Trophoblast cell (in vitro differentiated cells and primary cell): ENCODE measurements at regions not wholly inside any gene's neighbourhood (a gene's known extent, or its start where the extent isn't known, plus 50 kb on each side); places are given as distances from the start of the nearest gene placed in this dataset.

ENCODE experiments used
- DNase-seq, 2 donors: peaks; one replicate each; pipeline ENCODE4 v3.0.0-alpha.2; 2016
- H2AFZ ChIP-seq: 2 replicates; pipeline ENCODE4 v1.6.1; 2013; ENCODE audit warnings: low read length, moderate library complexity, mild to moderate bottlenecking; ENCODE audit not compliant: insufficient read depth, poor library complexity
- H2AK5ac ChIP-seq: 2 replicates; pipeline ENCODE4 v1.6.1; 2013; ENCODE audit warnings: mild to moderate bottlenecking, low read length
- H2BK120ac ChIP-seq: 2 replicates; pipeline ENCODE4 v1.6.1; 2013; ENCODE audit warnings: low read length, mild to moderate bottlenecking, moderate library complexity; ENCODE audit not compliant: insufficient read depth, poor library complexity
- H2BK12ac ChIP-seq: 2 replicates; pipeline ENCODE4 v1.6.1; 2013; ENCODE audit warnings: mild to moderate bottlenecking, low read length, moderate library complexity
- H2BK5ac ChIP-seq: 2 replicates; pipeline ENCODE4 v1.6.1; 2013; ENCODE audit warnings: low read length, low read depth, moderate library complexity, mild to moderate bottlenecking; ENCODE audit not compliant: poor library complexity
- H3K14ac ChIP-seq: 2 replicates; pipeline ENCODE4 v1.6.1; 2013; ENCODE audit warnings: mild to moderate bottlenecking, low read length
- H3K18ac ChIP-seq: 2 replicates; pipeline ENCODE4 v1.6.1; 2013; ENCODE audit warnings: mild to moderate bottlenecking, low read length
- H3K23ac ChIP-seq: 2 replicates; pipeline ENCODE4 v1.6.1; 2013; ENCODE audit warnings: low read length
- H3K27ac ChIP-seq: 2 replicates; pipeline ENCODE4 v1.5.1; 2013; ENCODE audit warnings: low read depth, mild to moderate bottlenecking, inconsistent platforms, low read length, moderate library complexity
- H3K27me3 ChIP-seq: 2 replicates; pipeline ENCODE4 v1.6.1; 2013; ENCODE audit warnings: inconsistent platforms, mild to moderate bottlenecking, low read length, moderate library complexity; ENCODE audit not compliant: insufficient read depth
- H3K36me3 ChIP-seq, 2 experiments: 1 replicate in 1 of 2; 2 replicates in 1 of 2; pipeline ENCODE4 v1.6.1; 2013; ENCODE audit warnings: low read length in 2 of 2, mild to moderate bottlenecking in 2 of 2, moderate library complexity in 1 of 2; ENCODE audit not compliant: insufficient read depth in 2 of 2, control insufficient read depth in 1 of 2
- H3K4ac ChIP-seq: 2 replicates; pipeline ENCODE4 v1.6.1; 2013; ENCODE audit warnings: low read depth, mild to moderate bottlenecking, low read length, moderate library complexity
- H3K4me1 ChIP-seq, 2 experiments: 1 replicate in 1 of 2; 2 replicates in 1 of 2; pipeline ENCODE4 v1.6.1; 2013; ENCODE audit warnings: low read length in 2 of 2, mild to moderate bottlenecking in 2 of 2, moderate library complexity in 1 of 2; ENCODE audit not compliant: insufficient read depth in 2 of 2, control insufficient read depth in 1 of 2
- H3K4me2 ChIP-seq: 2 replicates; pipeline ENCODE4 v1.6.1; 2013; ENCODE audit warnings: inconsistent platforms, mild to moderate bottlenecking, low read length, moderate library complexity
- H3K4me3 ChIP-seq: 2 replicates; pipeline ENCODE4 v1.5.1; 2013; ENCODE audit warnings: mild to moderate bottlenecking, low read depth, low read length, inconsistent platforms
- H3K79me1 ChIP-seq: one replicate; pipeline ENCODE4 v1.6.1; 2013; ENCODE audit warnings: low read length
- H3K79me2 ChIP-seq: 2 replicates; pipeline ENCODE4 v1.6.1; 2013; ENCODE audit warnings: low read length, mild to moderate bottlenecking; ENCODE audit not compliant: control insufficient read depth, insufficient read depth, poor library complexity
- H3K9ac ChIP-seq: 2 replicates; pipeline ENCODE4 v1.6.1; 2013; ENCODE audit warnings: mild to moderate bottlenecking, low read length
- H3K9me3 ChIP-seq: 2 replicates; pipeline ENCODE4 v1.6.1; 2013; ENCODE audit warnings: low read depth, mild to moderate bottlenecking, control low read depth, inconsistent platforms, low read length; ENCODE audit not compliant: insufficient read depth
- H4K12ac ChIP-seq: 2 replicates; pipeline ENCODE4 v1.6.1; 2013; ENCODE audit warnings: low read depth, mild to moderate bottlenecking, low read length, moderate library complexity
- H4K8ac ChIP-seq: 2 replicates; pipeline ENCODE4 v1.6.1; 2013; ENCODE audit warnings: low read depth, mild to moderate bottlenecking, low read length, moderate library complexity
- H4K91ac ChIP-seq: one replicate; pipeline ENCODE4 v1.6.1; 2013; ENCODE audit warnings: low read depth, mild to moderate bottlenecking, low read length, moderate library complexity
- WGBS: extraction: QIAGEN DNeasy Blood & Tissue Kit; methylation state at CpG from one replicate; pipeline ENCODE4 v1.1.7; 2013; ENCODE audit warnings: missing lambda C conversion rate; ENCODE audit not compliant: insufficient read length, insufficient coverage; ENCODE audit errors: extremely low coverage; 5-methylcytosine and 5-hydroxymethylcytosine counted together

DNA sequence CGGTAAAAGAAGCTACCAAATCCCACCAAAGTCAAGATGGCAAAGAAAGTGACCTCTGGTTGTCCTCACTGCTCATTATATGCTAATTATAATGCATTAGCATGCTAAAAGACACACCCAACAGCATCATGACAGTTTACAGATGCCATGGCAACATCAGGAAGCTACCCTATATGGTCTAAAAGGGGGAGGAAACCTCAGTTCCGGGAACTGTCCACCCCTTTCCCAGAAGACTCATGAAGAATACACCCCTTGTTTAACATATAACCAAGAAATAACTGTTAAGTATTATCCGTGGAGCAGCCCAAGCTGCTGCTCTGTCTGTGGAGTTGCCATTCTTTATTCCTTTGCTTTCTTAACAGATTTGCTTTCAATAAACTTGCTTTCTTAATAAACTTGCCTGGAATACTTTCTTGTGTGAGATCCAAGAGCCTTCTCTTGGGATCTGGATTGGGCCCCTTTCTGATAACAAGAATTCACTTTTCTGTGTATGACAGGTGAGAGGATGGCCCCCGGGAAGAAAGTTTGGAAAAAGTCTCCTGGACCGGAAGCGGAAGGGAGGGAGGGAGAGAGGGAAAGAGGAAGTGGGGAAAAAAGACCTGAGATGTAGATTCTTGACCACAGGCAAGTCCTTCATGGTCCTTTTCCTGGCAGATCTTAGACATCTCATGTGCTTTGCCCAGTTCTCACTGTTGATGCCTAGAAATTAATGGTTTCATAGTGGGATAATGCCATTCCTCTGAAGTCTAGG lies 146.7 kb upstream of the ID4 start:
- no CpG with 5 or more reads among the region's 6 CpGs for WGBS

DNA sequence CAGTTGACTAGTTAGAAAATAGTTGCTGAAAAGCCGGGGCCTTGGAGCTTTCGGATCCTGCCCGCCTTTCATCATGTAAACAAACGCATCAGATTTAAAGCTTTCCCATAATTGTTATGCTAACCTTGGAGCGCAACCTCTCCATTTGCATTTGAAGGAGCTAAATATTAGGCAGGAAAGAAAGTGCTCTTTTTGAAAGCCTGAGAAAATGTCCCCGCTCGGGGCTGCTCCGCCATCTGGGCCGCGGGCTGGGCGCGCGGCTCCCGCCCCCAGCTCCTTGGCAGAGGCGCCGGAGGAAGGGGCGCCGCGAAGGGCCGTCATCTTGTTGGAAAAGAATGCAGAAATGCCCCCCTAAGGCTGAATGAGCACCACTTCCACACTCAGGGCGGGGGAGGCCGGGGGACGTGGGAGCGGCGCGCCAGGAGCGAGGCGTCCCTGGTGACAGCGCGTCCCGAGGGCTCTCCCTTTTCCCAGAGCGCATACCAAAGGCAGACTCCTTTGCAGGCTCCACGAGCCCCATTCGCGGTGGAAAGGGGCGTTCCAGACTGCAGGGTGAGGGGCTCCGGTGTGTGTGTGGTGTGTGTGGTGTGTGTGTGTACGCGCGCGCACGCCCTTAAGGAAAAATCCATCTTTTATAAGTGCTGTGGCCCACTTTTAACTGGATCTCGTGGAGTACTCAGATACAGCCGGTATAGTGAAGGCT lies 145.6 kb upstream of the ID4 start:
- Histone ChIP-seq H3K4ac (no peak overlapping the region), H3K4me2 (peak overlapping the region; percentile 94), H3K27ac (no peak overlapping the region), H3K14ac (no peak overlapping the region), H3K27me3 (no peaks in the 10 kb centered on the region), H3K4me1 (peaks cover 0 to 3% of the 10 kb centered on the region in 2 experiments), H3K9ac (peak overlapping the region; percentile 64), H2AFZ (peak overlapping the region; percentile 56), H4K8ac (peak overlapping the region; percentile 8), H3K4me3 (peak overlapping the region; percentile 71), H4K12ac (no peak overlapping the region), H4K91ac (no peak overlapping the region), H3K18ac (no peak overlapping the region), H3K36me3 (no peaks in the 10 kb centered on the region), H2BK12ac (no peak overlapping the region), H3K9me3 (no peaks in the 10 kb centered on the region), H3K79me1 (no peaks in the 10 kb centered on the region), H2AK5ac (no peak overlapping the region), H3K23ac (no peak overlapping the region), H2BK120ac (no peak overlapping the region), H2BK5ac (no peak overlapping the region), H3K79me2 (no peaks in the 10 kb centered on the region)
- WGBS: no CpG with 5 or more reads among the region's 44 CpGs
- DNase-seq: no peak

More for the DNA sequence above, 146.7 kb upstream of the ID4 start:
- Histone ChIP-seq H3K18ac (no peak overlapping the region), H3K14ac (no peak overlapping the region), H2AK5ac (no peak overlapping the region), H3K27me3 (no peaks in the 10 kb centered on the region), H4K8ac (no peak overlapping the region), H3K4me3 (no peak overlapping the region), H3K9me3 (no peaks in the 10 kb centered on the region), H2AFZ (no peak overlapping the region), H3K36me3 (no peaks in the 10 kb centered on the region), H4K91ac (no peak overlapping the region), H3K79me1 (no peaks in the 10 kb centered on the region), H3K4me1 (peaks cover 0 to 3% of the 10 kb centered on the region in 2 experiments), H3K23ac (no peak overlapping the region), H3K4me2 (peak overlapping the region; percentile 94), H2BK120ac (no peak overlapping the region), H3K79me2 (no peaks in the 10 kb centered on the region), H2BK12ac (no peak overlapping the region), H3K9ac (no peak overlapping the region), H2BK5ac (no peak overlapping the region), H3K4ac (no peak overlapping the region), H3K27ac (no peak overlapping the region), H4K12ac (no peak overlapping the region)
- DNase-seq: no peak

DNA sequence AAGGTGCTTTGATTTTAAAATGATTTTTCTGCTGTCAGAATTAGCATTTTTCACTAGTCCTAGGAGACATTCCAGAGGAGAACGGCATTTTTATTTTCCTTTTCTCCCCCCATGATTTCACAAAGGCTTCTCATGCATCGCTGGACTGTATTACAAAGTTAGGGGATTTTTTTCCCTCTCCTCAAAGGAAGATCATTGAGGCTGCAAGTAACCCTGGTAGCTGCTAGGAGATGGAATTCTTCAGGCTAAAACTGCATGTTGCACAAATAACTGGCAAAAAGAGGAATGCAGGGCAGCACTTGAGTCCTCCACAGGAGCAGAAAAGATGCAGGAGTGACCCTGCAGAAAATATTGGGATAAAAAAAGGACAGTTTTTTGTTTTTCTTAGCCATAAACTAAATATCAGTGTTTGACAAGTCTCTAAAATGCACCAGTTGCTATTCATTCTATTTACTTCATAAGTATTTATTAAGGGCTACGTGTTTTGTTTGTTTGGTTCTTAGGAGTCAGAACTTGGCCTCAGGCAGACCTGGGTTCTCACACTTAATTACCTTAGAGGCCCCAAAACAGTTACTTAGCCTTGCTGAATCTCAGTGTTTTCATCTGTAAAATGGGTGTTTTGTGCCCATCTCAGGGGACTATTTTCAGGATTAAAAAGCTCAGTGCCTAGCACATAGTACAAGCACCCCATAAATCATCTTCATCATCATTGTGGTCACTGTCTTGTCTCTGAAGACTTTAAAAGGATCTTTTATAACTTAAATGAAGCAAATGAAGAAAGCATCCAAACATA lies 144.5 kb upstream of the ID4 start:
- H3K27me3 ChIP-seq: no peaks in the 10 kb centered on the region
- no CpG with 5 or more reads among the region's 3 CpGs for WGBS
- no peak overlapping the region for H3K4ac ChIP-seq
- no peaks in the 10 kb centered on the region for H3K36me3 ChIP-seq
- no peak overlapping the region for H2BK5ac ChIP-seq
- no peak overlapping the region for H4K12ac ChIP-seq
- no peak overlapping the region for H2BK12ac ChIP-seq
- H3K79me1 ChIP-seq: no peaks in the 10 kb centered on the region
- H3K9me3 ChIP-seq: no peaks in the 10 kb centered on the region
- no peak overlapping the region for H3K23ac ChIP-seq
- H3K4me2 ChIP-seq: no peak overlapping the region
- no peak overlapping the region for H3K14ac ChIP-seq
- H2AFZ ChIP-seq: no peak overlapping the region
- no peak overlapping the region for H3K18ac ChIP-seq
- no peak overlapping the region for H4K8ac ChIP-seq
- no peak overlapping the region for H3K9ac ChIP-seq
- H3K79me2 ChIP-seq: no peaks in the 10 kb centered on the region
- no peak overlapping the region for H2BK120ac ChIP-seq
- DNase-seq: no peak
- H3K4me3 ChIP-seq: no peak overlapping the region
- H2AK5ac ChIP-seq: no peak overlapping the region
- H3K4me1 ChIP-seq: peaks cover 0 to 3% of the 10 kb centered on the region in 2 experiments
- H4K91ac ChIP-seq: no peak overlapping the region
- no peak overlapping the region for H3K27ac ChIP-seq

DNA sequence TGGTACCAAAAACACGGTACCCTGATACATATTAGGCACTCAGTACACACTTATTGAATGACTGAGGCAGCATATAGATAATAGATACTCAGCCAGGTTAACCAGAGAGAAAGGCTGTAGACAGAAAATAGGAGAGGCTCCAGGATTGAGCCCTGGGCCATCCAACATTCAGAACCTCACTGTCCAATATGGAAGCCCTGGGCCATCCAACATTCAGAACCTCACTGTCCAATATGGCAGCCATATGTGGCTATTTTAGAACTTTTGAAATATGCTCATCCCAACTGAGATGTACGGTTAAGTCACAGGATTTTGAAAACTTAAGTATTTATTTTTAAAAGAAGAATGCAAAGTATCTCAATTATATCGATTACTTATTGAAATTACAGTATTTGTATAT lies 142.5 kb upstream of the ID4 start:
- Histone ChIP-seq H3K4ac (no peak overlapping the region), H2AK5ac (no peak overlapping the region), H3K23ac (no peak overlapping the region), H3K79me2 (no peaks in the 10 kb centered on the region), H4K12ac (no peak overlapping the region), H3K9me3 (no peaks in the 10 kb centered on the region), H4K8ac (no peak overlapping the region), H3K18ac (no peak overlapping the region), H3K4me3 (no peak overlapping the region), H2AFZ (no peak overlapping the region), H3K36me3 (no peaks in the 10 kb centered on the region), H3K4me1 (peaks cover 0 to 3% of the 10 kb centered on the region in 2 experiments), H2BK5ac (no peak overlapping the region), H3K27me3 (no peaks in the 10 kb centered on the region), H3K9ac (no peak overlapping the region), H4K91ac (no peak overlapping the region), H2BK120ac (no peak overlapping the region), H3K27ac (no peak overlapping the region), H3K14ac (no peak overlapping the region), H3K4me2 (no peak overlapping the region), H2BK12ac (no peak overlapping the region), H3K79me1 (no peaks in the 10 kb centered on the region)
- no CpG with 5 or more reads among the region's 3 CpGs for WGBS
- no peak for DNase-seq
